ENCODE measurements at regions not wholly inside any gene's neighbourhood (a gene's known extent, or its start where the extent isn't known, plus 50 kb on each side); places are given as distances from the start of the nearest gene placed in this dataset.

- no peak for DNase-seq (ENCODE audit: low read depth in 2 of 2)
- no peak for TF ChIP-seq CTCF (IDR thresholded peaks at IDR 0.05; ENCODE audit: low read depth, low read length)
- H3K4me3 ChIP-seq (replicated peaks in 1 of 2; ENCODE audit: low read depth in 2 of 2, low read length in 2 of 2), result no peak overlapping the region
These were observed 102.9 kb downstream of the ACER2 start for GRCh38 chr9:19511694-19512093.

- DNase-seq (ENCODE audit: low read depth in 2 of 2), result no peak
- TF ChIP-seq CTCF (IDR thresholded peaks at IDR 0.05; ENCODE audit: low read depth, low read length), result no peak
- no peak overlapping the region for H3K4me3 ChIP-seq (replicated peaks in 1 of 2; ENCODE audit: low read depth in 2 of 2, low read length in 2 of 2)
These were observed 102.1 kb downstream of the ACER2 start for GRCh38 chr9:19510907-19511306.

Data from cardiac fibroblast (primary cell).